H9 (cell line): ENCODE measurements at regions not wholly inside any gene's neighbourhood (a gene's known extent, or its start where the extent isn't known, plus 50 kb on each side); places are given as distances from the start of the nearest gene placed in this dataset.

Source experiments
- DNase-seq: peaks from one replicate; pipeline ENCODE4 v3.0.0-alpha.2; 2017
- H2AFZ ChIP-seq: one replicate; pipeline ENCODE4 v1.6.1; 2013; ENCODE audit warnings: mild to moderate bottlenecking, low read length, control low read depth, moderate library complexity
- H2AK5ac ChIP-seq: 2 replicates; pipeline ENCODE4 v1.6.1; 2013; ENCODE audit warnings: low read length, control low read depth, mixed read lengths; ENCODE audit not compliant: insufficient read length
- H2BK120ac ChIP-seq: one replicate; pipeline ENCODE4 v1.6.1; 2013; ENCODE audit warnings: low read depth, mild to moderate bottlenecking, low read length, control low read depth, inconsistent platforms; ENCODE audit not compliant: poor library complexity, severe bottlenecking
- H2BK12ac ChIP-seq: 2 replicates; pipeline ENCODE4 v1.6.1; 2013; ENCODE audit warnings: low read length, control low read depth, mixed read lengths, low read depth; ENCODE audit not compliant: insufficient read length
- H2BK15ac ChIP-seq: 2 replicates; pipeline ENCODE4 v1.6.1; 2013; ENCODE audit warnings: low read depth, low read length, control low read depth
- H2BK20ac ChIP-seq: one replicate; pipeline ENCODE4 v1.6.1; 2013; ENCODE audit warnings: low read depth, mild to moderate bottlenecking, low read length, control low read depth, inconsistent platforms; ENCODE audit not compliant: poor library complexity, severe bottlenecking
- H2BK5ac ChIP-seq: 2 replicates; pipeline ENCODE4 v1.6.1; 2013; ENCODE audit warnings: low read length, control low read depth, mixed read lengths; ENCODE audit not compliant: insufficient read length
- H3K14ac ChIP-seq: 2 replicates; pipeline ENCODE4 v1.6.1; 2013; ENCODE audit warnings: low read length, control low read depth; ENCODE audit not compliant: insufficient read depth
- H3K18ac ChIP-seq: 2 replicates; pipeline ENCODE4 v1.6.1; 2013; ENCODE audit warnings: low read depth, mild to moderate bottlenecking, mixed read lengths, low read length, control low read depth; ENCODE audit not compliant: insufficient read length
- H3K23ac ChIP-seq: 2 replicates; pipeline ENCODE4 v1.6.1; 2013; ENCODE audit warnings: low read length, control low read depth, mixed read lengths, low read depth; ENCODE audit not compliant: insufficient read length
- H3K23me2 ChIP-seq: 2 replicates; pipeline ENCODE4 v1.6.1; 2013; ENCODE audit warnings: low read depth, mild to moderate bottlenecking, mixed read lengths, low read length, control low read depth; ENCODE audit not compliant: insufficient read length, poor library complexity, severe bottlenecking
- H3K27ac ChIP-seq: 2 replicates; pipeline ENCODE4 v1.5.1; 2013; ENCODE audit warnings: low read length, control low read depth, mixed read lengths, low read depth; ENCODE audit not compliant: insufficient read length
- H3K27me3 ChIP-seq: 2 replicates; pipeline ENCODE4 v1.6.1; 2013; ENCODE audit warnings: low read length, control low read depth, inconsistent platforms; ENCODE audit not compliant: insufficient read depth
- H3K4ac ChIP-seq: 2 replicates; pipeline ENCODE4 v1.6.1; 2013; ENCODE audit warnings: low read depth, mild to moderate bottlenecking, control low read depth, inconsistent platforms, low read length, moderate library complexity
- H3K4me1 ChIP-seq: 2 replicates; pipeline ENCODE4 v1.6.1; 2013; ENCODE audit warnings: low read length, control low read depth, inconsistent platforms; ENCODE audit not compliant: insufficient read depth
- H3K4me2 ChIP-seq: 2 replicates; pipeline ENCODE4 v1.6.1; 2013; ENCODE audit warnings: low read length, control low read depth, mixed read lengths; ENCODE audit not compliant: insufficient read length, insufficient read depth
- H3K56ac ChIP-seq: 2 replicates; pipeline ENCODE4 v1.6.1; 2013; ENCODE audit warnings: low read depth, mild to moderate bottlenecking, mixed read lengths, low read length, control low read depth; ENCODE audit not compliant: insufficient read length
- H3K79me1 ChIP-seq: 2 replicates; pipeline ENCODE4 v1.6.1; 2013; ENCODE audit warnings: low read depth, mild to moderate bottlenecking, moderate library complexity, low read length, control low read depth, inconsistent platforms; ENCODE audit not compliant: insufficient read depth, poor library complexity, severe bottlenecking
- H3K79me2 ChIP-seq: 2 replicates; pipeline ENCODE4 v1.6.1; 2013; ENCODE audit warnings: low read length, control low read depth, inconsistent platforms; ENCODE audit not compliant: insufficient read depth
- H3K9ac ChIP-seq: 2 replicates; pipeline ENCODE4 v1.6.1; 2013; ENCODE audit warnings: low read length, control low read depth, mixed read lengths; ENCODE audit not compliant: insufficient read length; ENCODE audit errors: extremely low read depth
- H3K9me3 ChIP-seq: one replicate; pipeline ENCODE4 v1.6.1; 2013; ENCODE audit warnings: low read depth, low read length, inconsistent platforms; ENCODE audit not compliant: control insufficient read depth
- H3T11ph ChIP-seq: one replicate; pipeline ENCODE4 v1.6.1; 2013; ENCODE audit warnings: mild to moderate bottlenecking, low read length, control low read depth, inconsistent platforms
- H4K20me1 ChIP-seq: one replicate; pipeline ENCODE4 v1.6.1; 2013; ENCODE audit not compliant: control insufficient read depth, insufficient read length, insufficient read depth
- H4K5ac ChIP-seq: 2 replicates; pipeline ENCODE4 v1.6.1; 2013; ENCODE audit warnings: low read depth, mild to moderate bottlenecking, mixed read lengths, low read length, control low read depth; ENCODE audit not compliant: insufficient read length
- H4K8ac ChIP-seq: replicated peaks from 2 replicates; pipeline ENCODE4 v1.6.1; 2013; ENCODE audit warnings: low read length, control low read depth, mixed read lengths, low read depth; ENCODE audit not compliant: insufficient read length
- H4K91ac ChIP-seq: 2 replicates; pipeline ENCODE4 v1.6.1; 2013; ENCODE audit warnings: low read depth, mild to moderate bottlenecking, moderate library complexity, mixed read lengths, low read length, control low read depth; ENCODE audit not compliant: insufficient read length
- H3K27ac Mint-ChIP-seq, 3 experiments: 2 replicates in 2 of 3; 3 replicates in 1 of 3; pipeline ENCODE4 v1.8.0; 2020 to 2021; ENCODE audit warnings: mixed read lengths in 3 of 3, mild to moderate bottlenecking in 1 of 3, moderate library complexity in 1 of 3
- H3K27me3 Mint-ChIP-seq: 2 replicates; pipeline ENCODE4 v1.8.0; 2021; ENCODE audit warnings: low read depth, mild to moderate bottlenecking, moderate library complexity, mixed read lengths
- H3K36me3 Mint-ChIP-seq, 3 experiments: 2 replicates in 2 of 3; 3 replicates in 1 of 3; pipeline ENCODE4 v1.8.0; 2020 to 2021; ENCODE audit warnings: low read depth in 3 of 3, mixed read lengths in 3 of 3; ENCODE audit not compliant: insufficient read depth in 1 of 3
- H3K4me1 Mint-ChIP-seq, 2 experiments: 2 replicates each; pipeline ENCODE4 v1.8.0; 2020; ENCODE audit warnings: mixed read lengths in 2 of 2
- H3K4me3 Mint-ChIP-seq, 2 experiments: 2 replicates in 1 of 2; 3 replicates in 1 of 2; pipeline ENCODE4 v1.8.0; 2020 to 2021; ENCODE audit warnings: mild to moderate bottlenecking in 2 of 2, mixed read lengths in 2 of 2, moderate library complexity in 1 of 2
- H3K9me3 Mint-ChIP-seq, 2 experiments: 2 replicates in 1 of 2; 3 replicates in 1 of 2; pipeline ENCODE4 v1.8.0; 2020; ENCODE audit warnings: mild to moderate bottlenecking in 2 of 2, mixed read lengths in 2 of 2, moderate library complexity in 1 of 2
- WGBS: extraction: QIAGEN DNeasy Blood & Tissue Kit; methylation state at CpG from one replicate; pipeline ENCODE4 v1.1.7; 2013; ENCODE audit warnings: missing lambda C conversion rate, low lambda C conversion rate, mixed read lengths; ENCODE audit not compliant: insufficient read length; ENCODE audit errors: extremely low coverage; 5-methylcytosine and 5-hydroxymethylcytosine counted together
- TF ChIP-seq, protein P1 (sequence below): fragments of 200-600 bp; sonication (generic); conservative IDR thresholded peaks from 3 replicates; pipeline ENCODE4 v1.8.0; 2021; ENCODE audit warnings: antibody characterized with exemption, mild to moderate bottlenecking

DNA sequence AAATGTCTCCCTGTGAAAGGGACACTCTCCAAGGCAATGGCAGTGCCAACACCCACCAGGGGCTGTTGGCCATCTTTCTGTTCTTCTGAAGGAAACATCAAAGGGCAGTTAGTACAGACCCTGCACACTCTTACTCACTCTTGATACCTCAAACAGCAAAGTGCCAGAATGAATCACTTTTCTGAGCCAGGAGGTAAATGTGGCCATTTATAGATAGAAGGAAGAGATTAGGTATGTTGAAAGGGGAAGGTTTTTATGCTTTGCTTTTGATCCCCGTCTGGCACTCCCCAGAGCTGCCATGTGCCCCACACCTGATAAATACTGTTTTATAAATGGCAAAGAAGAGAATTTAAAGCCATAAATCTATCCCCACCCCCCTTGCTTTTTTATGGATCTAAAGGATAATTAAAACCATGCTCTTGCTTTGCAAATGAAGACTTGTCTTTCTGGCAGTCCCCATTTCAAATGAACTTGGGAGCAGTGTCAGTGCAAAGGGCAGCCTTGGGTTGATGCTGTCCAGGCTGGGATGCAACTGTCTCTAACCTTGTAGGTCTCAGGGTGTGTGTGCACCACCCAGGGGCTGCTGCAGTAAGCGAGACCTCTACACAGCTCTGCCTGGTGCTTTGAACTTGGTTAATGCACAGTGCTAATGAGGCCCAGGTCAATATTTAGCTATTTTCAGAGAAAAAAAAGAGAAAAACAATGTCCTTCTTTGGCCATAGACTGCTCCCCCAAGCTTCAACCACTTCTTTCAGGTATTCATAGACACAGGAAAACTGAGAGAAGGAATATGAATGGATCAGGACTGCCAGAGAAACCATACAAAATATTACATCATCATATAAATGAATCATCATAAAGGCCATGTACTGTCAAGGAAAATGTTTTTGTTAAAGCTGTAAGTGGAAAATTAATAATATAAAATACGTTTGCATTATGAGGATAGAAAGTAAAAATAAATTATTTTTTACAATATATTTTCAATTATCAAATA is 207.5 kb downstream of the ETS1 start:
- Mint-ChIP-seq H3K27me3 (no peaks in the 10 kb centered on the region), H3K27ac (no peak overlapping the region), H3K9me3 (peaks cover 5 to 6% of the 10 kb centered on the region in 2 experiments; a peak in 4 of 5 replicates), H3K4me3 (no peak overlapping the region), H3K4me1 (peaks cover 10 to 12% of the 10 kb centered on the region in 2 experiments; a peak in 3 of 4 replicates), H3K36me3 (no peaks in the 10 kb centered on the region)
- Histone ChIP-seq H3K4me1 (peaks cover 3% of the 10 kb centered on the region; the same call in 1 of the 2 replicates), H3K9me3 (no peaks in the 10 kb centered on the region), H3K79me1 (no peaks in the 10 kb centered on the region), H2BK5ac (no peak overlapping the region), H3K79me2 (no peaks in the 10 kb centered on the region), H2AK5ac (no peak overlapping the region), H3K4ac (no peak overlapping the region), H4K8ac (no peak overlapping the region), H3K27ac (no peak overlapping the region), H3K56ac (no peak overlapping the region), H3K9ac (no peak overlapping the region), H3K23me2 (no peaks in the 10 kb centered on the region), H3K18ac (no peak overlapping the region), H4K20me1 (no peaks in the 10 kb centered on the region), H2BK120ac (no peak overlapping the region), H4K91ac (no peak overlapping the region), H3K14ac (no peak overlapping the region), H3T11ph (no peak overlapping the region), H3K4me2 (no peak overlapping the region), H2BK15ac (no peak overlapping the region), H2BK20ac (no peak overlapping the region), H2BK12ac (no peak overlapping the region), H2AFZ (no peak overlapping the region), H3K23ac (no peak overlapping the region), H3K27me3 (no peaks in the 10 kb centered on the region), H4K5ac (no peak overlapping the region)
- DNase-seq = no peak
- whole genome bisulfite sequencing = no CpG with 5 or more reads among the region's 3 CpGs
- TF ChIP-seq, protein P1, sequence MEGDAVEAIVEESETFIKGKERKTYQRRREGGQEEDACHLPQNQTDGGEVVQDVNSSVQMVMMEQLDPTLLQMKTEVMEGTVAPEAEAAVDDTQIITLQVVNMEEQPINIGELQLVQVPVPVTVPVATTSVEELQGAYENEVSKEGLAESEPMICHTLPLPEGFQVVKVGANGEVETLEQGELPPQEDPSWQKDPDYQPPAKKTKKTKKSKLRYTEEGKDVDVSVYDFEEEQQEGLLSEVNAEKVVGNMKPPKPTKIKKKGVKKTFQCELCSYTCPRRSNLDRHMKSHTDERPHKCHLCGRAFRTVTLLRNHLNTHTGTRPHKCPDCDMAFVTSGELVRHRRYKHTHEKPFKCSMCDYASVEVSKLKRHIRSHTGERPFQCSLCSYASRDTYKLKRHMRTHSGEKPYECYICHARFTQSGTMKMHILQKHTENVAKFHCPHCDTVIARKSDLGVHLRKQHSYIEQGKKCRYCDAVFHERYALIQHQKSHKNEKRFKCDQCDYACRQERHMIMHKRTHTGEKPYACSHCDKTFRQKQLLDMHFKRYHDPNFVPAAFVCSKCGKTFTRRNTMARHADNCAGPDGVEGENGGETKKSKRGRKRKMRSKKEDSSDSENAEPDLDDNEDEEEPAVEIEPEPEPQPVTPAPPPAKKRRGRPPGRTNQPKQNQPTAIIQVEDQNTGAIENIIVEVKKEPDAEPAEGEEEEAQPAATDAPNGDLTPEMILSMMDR = no peak
